K562 (cell line): ENCODE measurements at regions not wholly inside any gene's neighbourhood (a gene's known extent, or its start where the extent isn't known, plus 50 kb on each side); places are given as distances from the start of the nearest gene placed in this dataset.

ENCODE experiments used
- ATF1 ChIP-seq, 2 experiments: fragments of 450-650 bp in 1 of 2; IDR thresholded peaks; 2 replicates each; pipeline ENCODE4 v1.6.1; 2016; ENCODE audit warnings: missing compliant biosample characterization in 1 of 2, missing genetic modification characterization in 1 of 2
- CHD1 ChIP-seq: fragments of 200-600 bp; sonication (generic); IDR thresholded peaks from one replicate; pipeline ENCODE4 v1.6.1; 2012; ENCODE audit warnings: mild to moderate bottlenecking, moderate library complexity, low read length, inconsistent platforms
- U2AF1 ChIP-seq: fragments of 200-400 bp; formaldehyde crosslinking; optimal IDR thresholded peaks from 2 replicates; pipeline ENCODE3; 2017; ENCODE audit warnings: mild to moderate bottlenecking, low read depth, low read length, moderate library complexity
- ZNF3 ChIP-seq: fragments of 250-450 bp; sonication (Bioruptor Pico); IDR thresholded peaks from 2 replicates; pipeline ENCODE4 v1.5.0; 2021; ENCODE audit warnings: mild to moderate bottlenecking, moderate library complexity

DNA sequence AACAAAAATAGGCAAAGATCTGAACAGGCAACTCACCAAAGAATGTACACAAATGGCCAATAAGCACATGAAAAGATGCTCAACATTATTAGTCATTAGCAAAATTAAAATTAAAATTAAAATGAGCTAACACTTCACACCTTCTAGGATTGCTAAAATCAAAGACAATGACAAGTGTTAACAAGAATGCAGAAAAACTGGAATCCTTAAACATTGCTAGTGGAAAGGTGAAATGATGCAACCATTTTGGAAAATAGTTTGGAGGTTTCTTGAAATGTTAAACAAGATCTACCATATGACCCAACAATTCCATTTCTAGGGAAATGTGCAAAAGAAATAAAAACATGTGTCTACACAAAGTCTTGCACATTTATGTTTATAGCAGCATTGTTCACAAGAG lies 75.5 kb upstream of the DST start:
- no peak for TF ChIP-seq CHD1
- TF ChIP-seq ATF1 (CRISPR knock-in tag; IDR thresholded peaks at IDR 0.05): no peak
- no peak for TF ChIP-seq ATF1 (tag; IDR thresholded peaks at IDR 0.05)
- TF ChIP-seq U2AF1: no peak
- TF ChIP-seq ZNF3 (CRISPR knock-in tag): no peak
